Suprapubic skin (tissue), 4 donors: ENCODE measurements at regions not wholly inside any gene's neighbourhood (a gene's known extent, or its start where the extent isn't known, plus 50 kb on each side); places are given as distances from the start of the nearest gene placed in this dataset.
"Not testable (repeated sequence)": the region's sequence is repeated elsewhere in the genome, so short reads cannot be mapped to it uniquely, and the experiment has no call there.

Source experiments
- DNase-seq, 2 donors: peaks; one replicate each; pipeline ENCODE4 v3.0.0-alpha.2; 2019; ENCODE audit warnings: low spot score in 2 of 2
- H3K27ac ChIP-seq: fragments of 200-600 bp; sonication (generic); one replicate; pipeline ENCODE4 v1.5.1; 2019
- H3K27me3 ChIP-seq: fragments of 200-600 bp; sonication (generic); one replicate; pipeline ENCODE4 v1.5.1; 2019
- H3K36me3 ChIP-seq: fragments of 200-600 bp; sonication (generic); one replicate; pipeline ENCODE4 v1.5.1; 2019
- H3K4me1 ChIP-seq: fragments of 200-600 bp; sonication (generic); one replicate; pipeline ENCODE4 v1.5.1; 2019
- H3K4me3 ChIP-seq: fragments of 200-600 bp; sonication (generic); one replicate; pipeline ENCODE4 v1.5.1; 2019; ENCODE audit warnings: mild to moderate bottlenecking
- H3K9me3 ChIP-seq: fragments of 200-600 bp; sonication (generic); one replicate; pipeline ENCODE4 v1.5.1; 2019
- EP300 ChIP-seq: sonication (generic); formaldehyde crosslinking; IDR thresholded peaks from one replicate; pipeline ENCODE4 v1.6.1; 2017; ENCODE audit warnings: antibody characterized with exemption
- POLR2A ChIP-seq, 2 donors: fragments of 450-650 bp; IDR thresholded peaks; one replicate each; pipeline ENCODE4 v1.6.1; 2017; ENCODE audit warnings: antibody characterized with exemption in 2 of 2, mild to moderate bottlenecking in 2 of 2, moderate library complexity in 2 of 2
- POLR2AphosphoS5 ChIP-seq, 3 donors: sonication (generic); formaldehyde crosslinking; IDR thresholded peaks; one replicate each; pipeline ENCODE4 v1.6.1; 2017; ENCODE audit warnings: antibody characterized with exemption in 3 of 3
- WGBS: methylation state at CpG from one replicate; pipeline ENCODE4 v1.1.5; 2018; 5-methylcytosine and 5-hydroxymethylcytosine counted together
- TF ChIP-seq, protein P1 (sequence below), 2 donors: fragments of 200-600 bp in 1 of 2; fragments of 450-650 bp in 1 of 2; sonication (generic) in 1 of 2; IDR thresholded peaks; one replicate each; pipeline ENCODE4 v1.5.1; 2016 to 2019; ENCODE audit warnings: antibody characterized with exemption in 2 of 2, mild to moderate bottlenecking in 1 of 2, moderate library complexity in 1 of 2

DNA sequence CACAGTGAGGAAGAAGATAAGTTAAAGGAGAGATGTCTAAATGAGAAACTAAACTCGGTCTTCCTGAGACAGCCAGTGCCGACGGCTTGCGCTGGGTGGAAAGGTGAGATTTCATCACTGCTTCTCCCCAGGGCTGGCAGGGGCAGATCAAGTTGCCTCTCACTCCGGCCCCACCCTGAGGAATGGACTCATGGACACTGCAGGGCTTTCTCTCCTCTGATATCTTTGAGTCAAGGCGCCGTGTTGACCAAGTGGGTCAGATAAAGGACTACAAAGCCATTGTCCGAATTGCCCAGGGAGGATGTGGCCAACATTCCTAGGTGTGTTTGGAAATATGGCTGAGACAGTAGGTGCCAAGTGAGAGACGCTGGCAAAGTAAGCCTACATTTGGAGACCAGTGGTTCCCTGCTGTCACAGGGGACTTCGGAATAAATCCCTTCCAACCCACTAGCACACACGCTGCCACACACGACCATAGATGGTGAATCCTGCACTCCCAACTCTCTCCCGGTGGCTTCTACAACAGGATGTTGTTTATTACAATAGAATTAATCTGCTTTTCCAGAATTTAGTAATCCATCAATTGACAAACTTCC is 156.5 kb upstream of the TSC22D1 start:
- H3K4me3 ChIP-seq, result no peak overlapping the region
- TF ChIP-seq POLR2A (IDR thresholded peaks at IDR 0.05) (no peak), POLR2AphosphoS5 (IDR thresholded peaks at IDR 0.05) (no peak), EP300 (no peak)
- TF ChIP-seq, protein P1, sequence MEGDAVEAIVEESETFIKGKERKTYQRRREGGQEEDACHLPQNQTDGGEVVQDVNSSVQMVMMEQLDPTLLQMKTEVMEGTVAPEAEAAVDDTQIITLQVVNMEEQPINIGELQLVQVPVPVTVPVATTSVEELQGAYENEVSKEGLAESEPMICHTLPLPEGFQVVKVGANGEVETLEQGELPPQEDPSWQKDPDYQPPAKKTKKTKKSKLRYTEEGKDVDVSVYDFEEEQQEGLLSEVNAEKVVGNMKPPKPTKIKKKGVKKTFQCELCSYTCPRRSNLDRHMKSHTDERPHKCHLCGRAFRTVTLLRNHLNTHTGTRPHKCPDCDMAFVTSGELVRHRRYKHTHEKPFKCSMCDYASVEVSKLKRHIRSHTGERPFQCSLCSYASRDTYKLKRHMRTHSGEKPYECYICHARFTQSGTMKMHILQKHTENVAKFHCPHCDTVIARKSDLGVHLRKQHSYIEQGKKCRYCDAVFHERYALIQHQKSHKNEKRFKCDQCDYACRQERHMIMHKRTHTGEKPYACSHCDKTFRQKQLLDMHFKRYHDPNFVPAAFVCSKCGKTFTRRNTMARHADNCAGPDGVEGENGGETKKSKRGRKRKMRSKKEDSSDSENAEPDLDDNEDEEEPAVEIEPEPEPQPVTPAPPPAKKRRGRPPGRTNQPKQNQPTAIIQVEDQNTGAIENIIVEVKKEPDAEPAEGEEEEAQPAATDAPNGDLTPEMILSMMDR (IDR thresholded peaks at IDR 0.05), result no peak
- peaks cover 9% of the 10 kb centered on the region for H3K4me1 ChIP-seq
- H3K36me3 ChIP-seq, result no peaks in the 10 kb centered on the region
- 82% methylated on average over 12 of the region's 13 CpGs for WGBS
- no peaks in the 10 kb centered on the region for H3K9me3 ChIP-seq
- H3K27ac ChIP-seq, result no peak overlapping the region
- H3K27me3 ChIP-seq, result no peaks in the 10 kb centered on the region
- DNase-seq, result no peak

DNA sequence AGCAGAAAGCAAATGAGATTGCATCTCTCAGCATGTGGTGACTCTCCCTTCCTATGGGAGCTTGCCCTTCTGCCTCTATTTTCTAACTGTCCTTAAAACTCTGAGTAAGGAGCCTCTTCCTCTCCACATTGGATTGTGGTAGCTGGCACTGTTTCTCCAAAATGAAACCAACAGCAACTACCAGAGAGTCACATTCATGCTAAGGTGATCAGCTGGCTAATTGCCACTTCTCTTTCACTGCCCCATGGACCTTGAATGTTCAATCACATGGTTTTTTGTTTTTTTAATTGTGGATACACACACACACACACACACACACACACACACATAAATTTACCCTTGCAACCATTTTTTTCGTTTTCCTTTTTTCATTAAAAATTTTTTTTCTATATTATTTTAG is 154.7 kb upstream of the TSC22D1 start:
- H3K36me3 ChIP-seq, result no peaks in the 10 kb centered on the region
- no peak overlapping the region for H3K4me3 ChIP-seq
- TF ChIP-seq POLR2AphosphoS5 (IDR thresholded peaks at IDR 0.05) (no peak), POLR2A (IDR thresholded peaks at IDR 0.05) (no peak)
- no peaks in the 10 kb centered on the region for H3K27me3 ChIP-seq
- no peaks in the 10 kb centered on the region for H3K9me3 ChIP-seq
- H3K27ac ChIP-seq, result no peak overlapping the region
- no peak for DNase-seq
- 36% methylated on average over 1 of the region's 1 CpG for WGBS
- peaks cover 15% of the 10 kb centered on the region for H3K4me1 ChIP-seq

DNA sequence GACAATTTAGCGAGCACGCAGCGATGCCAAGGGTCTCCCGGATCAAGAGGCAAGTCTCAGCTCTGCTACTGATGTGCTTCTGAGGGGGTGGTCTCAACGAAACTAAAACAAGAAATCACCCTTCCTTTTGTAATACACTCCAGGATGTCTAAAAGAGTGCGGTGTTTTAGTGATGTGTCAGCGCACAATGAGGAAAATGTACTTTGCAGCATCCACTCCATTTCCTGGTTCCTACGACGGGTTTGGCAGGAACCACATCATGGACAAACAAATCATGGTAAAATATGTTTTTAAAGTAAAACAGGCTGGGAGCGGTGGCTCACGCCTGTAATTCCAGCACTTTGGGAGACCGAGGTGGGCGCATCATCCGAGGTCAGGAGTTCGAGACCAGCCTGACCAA is 154.0 kb upstream of the TSC22D1 start:
- Histone ChIP-seq H3K27me3 (no peaks in the 10 kb centered on the region), H3K9me3 (no peaks in the 10 kb centered on the region), H3K4me1 (peaks cover 15% of the 10 kb centered on the region), H3K4me3 (no peak overlapping the region), H3K27ac (no peak overlapping the region), H3K36me3 (no peaks in the 10 kb centered on the region)
- 90% methylated on average over 15 of the region's 15 CpGs for WGBS
- no peak for DNase-seq
- TF ChIP-seq, protein P1 (IDR thresholded peaks at IDR 0.05), result no peak
- no peak for TF ChIP-seq EP300

DNA sequence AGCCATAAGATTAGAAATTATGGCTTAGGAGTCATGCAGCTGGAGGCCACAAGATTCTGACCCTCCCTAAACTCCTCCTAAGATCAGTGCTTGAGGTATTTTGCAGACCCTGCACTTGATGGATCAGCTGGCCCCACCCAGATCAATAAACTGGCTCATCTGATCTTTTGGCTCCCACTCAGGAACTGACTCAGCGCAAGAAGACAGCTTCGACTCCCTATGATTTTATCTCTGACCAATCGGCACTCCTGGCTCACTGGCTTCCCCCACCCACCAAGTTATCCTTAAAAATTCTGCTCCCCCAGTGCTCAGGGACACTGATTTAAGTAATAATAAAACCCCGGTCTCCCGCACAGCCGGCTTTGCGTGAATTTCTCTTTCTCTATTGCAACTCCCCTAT is 151.5 kb upstream of the TSC22D1 start:
- 84% methylated on average over 7 of the region's 7 CpGs for WGBS
- not testable (repeated sequence) for DNase-seq, H3K36me3 ChIP-seq, H3K27me3 ChIP-seq, H3K9me3 ChIP-seq, H3K4me3 ChIP-seq, H3K4me1 ChIP-seq, H3K27ac ChIP-seq

DNA sequence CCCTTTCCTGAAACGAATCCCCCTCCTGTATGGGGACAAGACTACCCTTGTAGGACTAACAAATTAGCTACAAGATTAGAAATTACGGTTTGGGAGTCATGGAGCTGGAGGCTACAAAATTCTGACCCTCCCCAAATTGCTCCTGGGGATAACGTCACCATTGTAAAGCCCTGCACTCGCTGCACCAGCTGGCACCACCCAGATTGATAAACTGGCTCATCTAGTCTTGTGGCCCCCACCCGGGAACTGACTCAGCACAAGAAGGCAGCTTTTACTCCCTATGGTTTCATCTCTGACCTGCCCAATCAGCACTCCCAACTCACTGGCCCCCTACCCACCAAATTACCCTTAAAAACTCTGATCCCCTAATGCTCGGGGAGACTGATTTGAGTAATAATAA is 150.6 kb upstream of the TSC22D1 start:
- no peak overlapping the region for H3K4me3 ChIP-seq
- DNase-seq, result no peak
- H3K27ac ChIP-seq, result no peak overlapping the region
- H3K36me3 ChIP-seq, result no peaks in the 10 kb centered on the region
- TF ChIP-seq POLR2AphosphoS5 (IDR thresholded peaks at IDR 0.05), result no peak
- TF ChIP-seq, protein P1 (IDR thresholded peaks at IDR 0.05), result no peak
- TF ChIP-seq EP300, result no peak
- no peak for TF ChIP-seq POLR2A (IDR thresholded peaks at IDR 0.05)
- no peaks in the 10 kb centered on the region for H3K9me3 ChIP-seq
- peaks cover 6% of the 10 kb centered on the region for H3K4me1 ChIP-seq
- no peaks in the 10 kb centered on the region for H3K27me3 ChIP-seq
- WGBS, result 52% methylated on average over 6 of the region's 6 CpGs

DNA sequence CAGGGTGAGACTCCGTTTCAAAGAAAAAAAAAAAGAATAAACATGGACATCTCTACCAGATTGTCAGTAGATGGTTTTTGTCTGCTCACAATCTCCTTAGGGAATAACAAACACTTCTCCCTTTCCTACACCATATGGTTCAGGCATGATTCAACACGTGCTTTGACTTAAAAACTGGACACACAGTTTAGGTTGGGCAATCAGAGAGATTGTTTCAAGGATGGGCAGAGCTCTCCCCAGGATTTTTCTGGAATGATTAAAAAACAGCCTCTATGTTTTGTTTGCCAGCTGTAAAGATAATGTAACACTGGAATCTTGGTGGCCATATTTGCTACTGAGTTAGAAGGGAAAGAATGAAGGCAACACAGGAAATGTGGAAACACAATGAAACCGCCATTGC is 150.1 kb upstream of the TSC22D1 start:
- Histone ChIP-seq H3K36me3 (no peaks in the 10 kb centered on the region), H3K4me1 (peaks cover 6% of the 10 kb centered on the region), H3K27ac (no peak overlapping the region), H3K9me3 (no peaks in the 10 kb centered on the region), H3K27me3 (no peaks in the 10 kb centered on the region), H3K4me3 (no peak overlapping the region)
- no peak for DNase-seq
- whole genome bisulfite sequencing, result 67% methylated on average over 3 of the region's 3 CpGs
- TF ChIP-seq POLR2AphosphoS5 (IDR thresholded peaks at IDR 0.05), result peak in 1 of 3 donors; percentile 34
- no peak for TF ChIP-seq EP300
